ENCODE measurements at regions not wholly inside any gene's neighbourhood (a gene's known extent, or its start where the extent isn't known, plus 50 kb on each side); places are given as distances from the start of the nearest gene placed in this dataset.

DNA sequence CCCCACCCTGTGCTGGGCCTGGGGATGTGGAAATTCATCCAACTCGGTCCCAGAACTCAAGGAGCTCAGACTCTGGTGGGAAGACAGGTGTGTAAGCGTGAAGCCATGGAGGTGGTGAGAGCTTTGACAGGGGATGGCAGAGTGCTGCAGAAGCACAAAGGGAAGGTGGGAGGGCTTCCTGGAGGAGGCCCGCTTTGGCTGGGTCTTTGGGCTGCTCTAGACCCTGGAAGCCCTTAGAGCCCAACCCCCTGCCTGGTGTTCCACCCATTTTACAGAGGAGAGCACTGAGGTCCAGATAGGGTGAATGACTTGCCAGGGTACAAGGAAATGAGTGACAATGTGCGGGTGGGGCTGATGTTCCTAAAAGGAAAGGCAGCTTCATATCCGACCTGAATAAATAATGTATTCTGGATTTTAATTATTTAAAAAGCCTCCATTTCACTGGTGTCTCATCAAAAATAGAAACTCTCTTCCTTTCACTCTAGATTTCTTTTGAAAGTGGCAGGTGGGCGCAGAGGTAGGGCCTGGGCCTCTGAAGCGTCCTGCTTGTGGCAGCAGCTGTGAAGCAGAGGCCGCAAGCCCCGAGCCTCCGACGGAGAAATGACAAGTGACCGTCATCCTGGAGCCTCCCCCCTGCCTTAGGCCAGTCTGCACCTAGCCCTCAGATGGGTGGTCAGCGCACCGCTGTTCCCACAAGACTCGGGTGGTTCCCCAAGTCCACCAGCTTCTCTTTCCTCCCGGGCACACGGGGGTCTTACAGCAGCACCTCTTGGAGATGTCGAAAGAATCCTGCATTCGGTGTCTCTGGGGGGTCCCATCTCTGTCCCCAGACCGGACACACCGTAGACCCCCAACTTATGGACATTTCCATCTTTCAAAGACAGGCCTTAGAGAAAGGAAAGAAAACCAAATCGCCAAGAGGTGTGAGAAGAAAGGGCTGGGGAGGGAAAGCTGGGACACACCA, 71.0 kb upstream of the TAF1B start:
- TF ChIP-seq, protein P1, sequence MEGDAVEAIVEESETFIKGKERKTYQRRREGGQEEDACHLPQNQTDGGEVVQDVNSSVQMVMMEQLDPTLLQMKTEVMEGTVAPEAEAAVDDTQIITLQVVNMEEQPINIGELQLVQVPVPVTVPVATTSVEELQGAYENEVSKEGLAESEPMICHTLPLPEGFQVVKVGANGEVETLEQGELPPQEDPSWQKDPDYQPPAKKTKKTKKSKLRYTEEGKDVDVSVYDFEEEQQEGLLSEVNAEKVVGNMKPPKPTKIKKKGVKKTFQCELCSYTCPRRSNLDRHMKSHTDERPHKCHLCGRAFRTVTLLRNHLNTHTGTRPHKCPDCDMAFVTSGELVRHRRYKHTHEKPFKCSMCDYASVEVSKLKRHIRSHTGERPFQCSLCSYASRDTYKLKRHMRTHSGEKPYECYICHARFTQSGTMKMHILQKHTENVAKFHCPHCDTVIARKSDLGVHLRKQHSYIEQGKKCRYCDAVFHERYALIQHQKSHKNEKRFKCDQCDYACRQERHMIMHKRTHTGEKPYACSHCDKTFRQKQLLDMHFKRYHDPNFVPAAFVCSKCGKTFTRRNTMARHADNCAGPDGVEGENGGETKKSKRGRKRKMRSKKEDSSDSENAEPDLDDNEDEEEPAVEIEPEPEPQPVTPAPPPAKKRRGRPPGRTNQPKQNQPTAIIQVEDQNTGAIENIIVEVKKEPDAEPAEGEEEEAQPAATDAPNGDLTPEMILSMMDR (conservative IDR thresholded peaks at IDR 0.05; ENCODE audit: low read depth, low read length) = no peak
- H3K4me3 ChIP-seq (ENCODE audit: low read length) = no peak overlapping the region
- no peak for DNase-seq (ENCODE audit: low read depth)

DNA sequence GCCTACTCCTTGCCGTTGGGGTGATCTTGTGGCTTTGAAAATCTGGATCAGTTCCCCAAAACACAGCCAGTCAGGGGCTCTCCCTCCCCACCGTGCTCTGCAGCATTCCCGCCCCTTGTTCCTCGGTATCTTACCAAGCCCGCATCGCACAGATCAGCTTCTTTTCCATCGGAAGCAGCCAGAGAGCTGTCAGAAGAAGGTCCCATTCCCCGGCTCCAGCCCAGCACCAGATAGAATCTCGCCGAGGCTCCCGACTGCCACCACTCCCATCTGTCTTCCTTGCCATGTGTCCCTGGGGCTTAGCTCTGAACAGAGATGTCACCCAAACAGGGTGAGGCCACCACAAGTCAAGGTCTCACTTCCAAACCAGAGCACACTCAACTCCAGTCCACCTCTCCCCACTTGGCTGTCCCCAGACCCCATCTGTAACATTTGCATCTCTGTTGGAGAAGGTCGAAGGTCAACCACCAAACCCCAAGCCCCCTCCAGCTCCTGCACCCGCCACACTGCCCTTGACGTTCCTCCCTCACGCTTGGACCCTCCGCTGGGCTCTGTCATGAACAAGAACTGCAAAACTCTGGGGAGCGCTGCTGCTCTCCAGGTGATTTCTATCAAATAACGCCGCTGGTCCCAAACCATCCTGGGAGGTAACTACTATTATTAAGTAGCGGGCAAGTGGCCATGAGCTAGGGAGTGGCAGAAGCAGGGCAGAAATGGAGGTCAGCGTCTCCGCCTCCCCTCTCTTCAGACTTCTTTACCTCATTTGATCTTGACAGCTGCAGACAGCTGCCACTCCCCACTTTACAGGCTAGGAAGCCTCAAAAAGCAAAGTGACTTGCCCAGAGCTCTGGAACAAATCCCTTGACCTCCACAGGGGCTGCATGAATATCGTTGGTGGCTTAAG, 70.0 kb upstream of the TAF1B start:
- H3K4me3 ChIP-seq (ENCODE audit: low read length) = no peak overlapping the region
- no peak for DNase-seq (ENCODE audit: low read depth)
- TF ChIP-seq, protein P1 (conservative IDR thresholded peaks at IDR 0.05; ENCODE audit: low read depth, low read length) = no peak

- H3K4me3 ChIP-seq (ENCODE audit: low read length) = no peak overlapping the region
- DNase-seq (ENCODE audit: low read depth) = no peak
- TF ChIP-seq, protein P1 (conservative IDR thresholded peaks at IDR 0.05; ENCODE audit: low read depth, low read length) = no peak
Measured at GRCh38 chr2:9773903-9774239, 69.4 kb upstream of the TAF1B start.

- no peak overlapping the region for H3K4me3 ChIP-seq (ENCODE audit: low read length)
- TF ChIP-seq, protein P1 (conservative IDR thresholded peaks at IDR 0.05; ENCODE audit: low read depth, low read length) = no peak
- DNase-seq (ENCODE audit: low read depth) = no peak
Measured at GRCh38 chr2:9774266-9774665, 69.0 kb upstream of the TAF1B start.

GRCh38 chr2:9775351-9775750, 67.9 kb upstream of the TAF1B start:
- TF ChIP-seq, protein P1 (conservative IDR thresholded peaks at IDR 0.05; ENCODE audit: low read depth, low read length) = no peak
- no peak overlapping the region for H3K4me3 ChIP-seq (ENCODE audit: low read length)
- no peak for DNase-seq (ENCODE audit: low read depth)

DNA sequence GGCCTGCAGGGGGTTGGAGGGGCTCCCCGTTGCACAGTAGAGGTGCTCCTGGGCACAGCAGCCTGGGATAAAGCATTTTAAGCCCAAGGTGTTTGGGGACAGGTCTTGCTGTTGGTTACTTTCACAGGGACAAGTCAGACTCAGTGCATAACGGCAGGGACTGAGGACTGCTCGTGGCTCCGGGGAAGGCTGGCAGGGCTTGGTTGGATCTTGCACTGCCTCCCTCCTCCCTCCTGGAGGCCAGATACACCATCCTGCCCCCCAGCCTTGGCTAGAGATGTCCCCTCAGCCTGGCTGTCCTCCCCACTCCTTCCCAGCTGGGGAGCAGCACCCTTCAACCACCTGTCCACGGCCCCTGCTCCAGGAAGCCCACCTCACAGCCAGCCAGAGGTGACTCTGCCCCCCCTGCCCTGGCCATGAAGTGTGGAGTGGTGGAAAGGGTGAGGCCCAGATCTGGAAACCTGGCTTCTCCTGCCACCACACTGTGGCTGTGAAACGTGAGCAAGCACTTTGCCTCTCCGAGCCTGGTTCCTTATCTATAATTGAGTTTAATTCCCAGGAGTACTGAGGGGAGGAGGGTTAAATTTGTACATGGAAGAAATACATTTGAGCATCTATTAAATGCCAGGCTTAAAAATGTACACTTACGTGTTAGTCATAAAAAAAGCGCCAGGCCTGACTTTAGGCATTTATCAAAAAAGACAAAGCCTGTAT, 67.1 kb upstream of the TAF1B start:
- no peak overlapping the region for H3K4me3 ChIP-seq (ENCODE audit: low read length)
- TF ChIP-seq, protein P1 (conservative IDR thresholded peaks at IDR 0.05; ENCODE audit: low read depth, low read length) = no peak

More for the DNA sequence above, 67.1 kb upstream of the TAF1B start:
- DNase-seq (ENCODE audit: low read depth) = no peak
